H1 (cell line): ENCODE measurements at regions not wholly inside any gene's neighbourhood (a gene's known extent, or its start where the extent isn't known, plus 50 kb on each side); places are given as distances from the start of the nearest gene placed in this dataset.

Experiments used
- CTCF ChIA-PET: fragments of 300-600 bp; sonication (Branson Sonifier 250); formaldehyde crosslinking; loops from one replicate; lab custom pipeline; 2021; ENCODE audit not compliant: partially characterized antibody; lab: Charles Lee
- POLR2A ChIA-PET: fragments of 300-600 bp; sonication (Branson Sonifier 250); formaldehyde crosslinking; loops from one replicate; lab custom pipeline; 2021; ENCODE audit warnings: inconsistent platforms; ENCODE audit not compliant: partially characterized antibody; lab: Charles Lee
- DNase-seq, 2 experiments: peaks; one replicate each; pipeline versions ENCODE4 v3.0.0 to v3.0.0-alpha.2; 2010 to 2022; ENCODE audit warnings: low spot score in 2 of 2, low read depth in 1 of 2, mixed read lengths in 1 of 2
- FAIRE-seq: peaks from 2 replicates; lab custom pipeline; 2011; peaks lifted over from hg19 to GRCh38; lab: Jason Lieb, UNC
- H2AFZ ChIP-seq: 2 replicates; pipeline ENCODE4 v1.8.1; 2012; ENCODE audit warnings: low read length, inconsistent platforms
- H2AK5ac ChIP-seq: 2 replicates; pipeline ENCODE4 v1.6.1; 2013; ENCODE audit warnings: low read depth, low read length
- H2BK120ac ChIP-seq: replicated peaks from 2 replicates; pipeline ENCODE3; 2013; ENCODE audit warnings: low read depth, low read length, inconsistent platforms
- H2BK12ac ChIP-seq: 2 replicates; pipeline ENCODE4 v1.6.1; 2013; ENCODE audit warnings: low read depth, low read length
- H2BK15ac ChIP-seq: 2 replicates; pipeline ENCODE4 v1.6.1; 2013; ENCODE audit warnings: low read length
- H2BK20ac ChIP-seq: 2 replicates; pipeline ENCODE4 v1.6.1; 2013; ENCODE audit warnings: low read length
- H2BK5ac ChIP-seq: 2 replicates; pipeline ENCODE4 v1.6.1; 2013; ENCODE audit warnings: low read depth, low read length
- H3K14ac ChIP-seq: 2 replicates; pipeline ENCODE4 v1.6.1; 2013; ENCODE audit warnings: inconsistent platforms; ENCODE audit not compliant: insufficient read length
- H3K18ac ChIP-seq: 2 replicates; pipeline ENCODE4 v1.6.1; 2013; ENCODE audit warnings: low read length; ENCODE audit errors: extremely low read depth
- H3K23ac ChIP-seq: 2 replicates; pipeline ENCODE4 v1.6.1; 2013; ENCODE audit warnings: inconsistent platforms; ENCODE audit not compliant: insufficient read length
- H3K23me2 ChIP-seq: 2 replicates; pipeline ENCODE4 v1.6.1; 2013; ENCODE audit warnings: low read depth, low read length
- H3K27ac ChIP-seq: 2 replicates; pipeline ENCODE4 v1.6.1; 2011; ENCODE audit warnings: low read depth, low read length, inconsistent platforms
- H3K27me3 ChIP-seq, 4 experiments: replicated peaks in 1 of 4; 1 replicate in 1 of 4; 2 replicates in 3 of 4; pipeline versions ENCODE4 v1.6.1 to v1.8.1; 2011 to 2013; ENCODE audit warnings: low read length in 3 of 4, mild to moderate bottlenecking in 3 of 4, inconsistent platforms in 2 of 4, mixed read lengths in 2 of 4, moderate library complexity in 1 of 4; ENCODE audit not compliant: control insufficient read depth in 3 of 4, insufficient read depth in 3 of 4; ENCODE audit errors: extremely low read depth in 1 of 4
- H3K36me3 ChIP-seq, 4 experiments: 2 replicates each; pipeline versions ENCODE4 v1.6.1 to v1.8.1; 2011 to 2013; ENCODE audit warnings: mild to moderate bottlenecking in 4 of 4, low read length in 3 of 4, moderate library complexity in 2 of 4, control low read depth in 1 of 4, inconsistent platforms in 1 of 4; ENCODE audit not compliant: insufficient read depth in 4 of 4, control insufficient read depth in 2 of 4
- H3K4ac ChIP-seq: replicated peaks from 2 replicates; pipeline ENCODE3; 2013; ENCODE audit warnings: low read length, low read depth, mixed read lengths, inconsistent platforms; ENCODE audit not compliant: insufficient read length
- H3K4me1 ChIP-seq, 4 experiments: replicated peaks in 1 of 4; 1 replicate in 1 of 4; 2 replicates in 3 of 4; pipeline versions ENCODE4 v1.6.1 to v1.8.1; 2011 to 2013; ENCODE audit warnings: low read length in 3 of 4, inconsistent platforms in 2 of 4, mixed read lengths in 1 of 4; ENCODE audit not compliant: insufficient read depth in 4 of 4, control insufficient read depth in 3 of 4
- H3K4me2 ChIP-seq, 2 experiments: 2 replicates each; pipeline versions ENCODE4 v1.6.1 to v1.8.1; 2011 to 2013; ENCODE audit warnings: low read depth in 2 of 2, low read length in 2 of 2, control low read depth in 1 of 2, inconsistent platforms in 1 of 2, mild to moderate bottlenecking in 1 of 2; ENCODE audit not compliant: insufficient read depth in 1 of 2
- H3K4me3 ChIP-seq, 4 experiments: fragments of 200-600, 300-600 bp in 1 of 4; sonication (generic), shearing (Covaris generic), sonication (Bioruptor Twin) in 1 of 4; 2 replicates each; pipeline versions ENCODE4 v1.5.1 to v1.8.1; 2011 to 2016; ENCODE audit warnings: low read length in 4 of 4, low read depth in 3 of 4, control low read depth in 2 of 4, inconsistent platforms in 2 of 4, mild to moderate bottlenecking in 2 of 4, mixed read lengths in 1 of 4, moderate library complexity in 1 of 4; ENCODE audit not compliant: insufficient read depth in 2 of 4; ENCODE audit errors: extremely low read depth in 1 of 4
- H3K56ac ChIP-seq: replicated peaks from 2 replicates; pipeline ENCODE3; 2013; ENCODE audit warnings: low read depth, mild to moderate bottlenecking, mixed read lengths, low read length, inconsistent platforms; ENCODE audit not compliant: insufficient read length
- H3K79me1 ChIP-seq: 2 replicates; pipeline ENCODE4 v1.6.1; 2013; ENCODE audit warnings: low read depth, low read length, control low read depth
- H3K79me2 ChIP-seq, 2 experiments: 2 replicates each; pipeline versions ENCODE4 v1.6.1 to v1.8.1; 2012 to 2013; ENCODE audit warnings: low read length in 2 of 2, mild to moderate bottlenecking in 2 of 2, inconsistent platforms in 1 of 2; ENCODE audit not compliant: insufficient read depth in 2 of 2, control insufficient read depth in 1 of 2
- H3K9ac ChIP-seq, 4 experiments: replicated peaks in 1 of 4; 1 replicate in 1 of 4; 2 replicates in 3 of 4; pipeline versions ENCODE4 v1.6.1 to v1.8.1; 2011 to 2013; ENCODE audit warnings: low read depth in 3 of 4, low read length in 3 of 4, control low read depth in 2 of 4, mild to moderate bottlenecking in 2 of 4, moderate library complexity in 2 of 4, inconsistent platforms in 1 of 4; ENCODE audit errors: extremely low read depth in 1 of 4
- H3K9me3 ChIP-seq, 2 experiments: 2 replicates each; pipeline versions ENCODE4 v1.6.1 to v1.8.1; 2012 to 2013; ENCODE audit warnings: mild to moderate bottlenecking in 2 of 2, moderate library complexity in 2 of 2, control low read depth in 1 of 2, inconsistent platforms in 1 of 2, low read depth in 1 of 2, low read length in 1 of 2, mixed read lengths in 1 of 2; ENCODE audit not compliant: insufficient read depth in 2 of 2
- H4K20me1 ChIP-seq, 2 experiments: replicated peaks in 1 of 2; 2 replicates each; pipeline versions ENCODE3 to v1.8.1; 2011 to 2013; ENCODE audit warnings: inconsistent platforms in 2 of 2, low read length in 2 of 2, mild to moderate bottlenecking in 1 of 2; ENCODE audit not compliant: insufficient read depth in 2 of 2, control insufficient read depth in 1 of 2
- H4K5ac ChIP-seq: 2 replicates; pipeline ENCODE4 v1.6.1; 2013; ENCODE audit warnings: low read length, low read depth, mixed read lengths, inconsistent platforms; ENCODE audit not compliant: insufficient read length
- H4K8ac ChIP-seq: 2 replicates; pipeline ENCODE4 v1.8.0; 2013; ENCODE audit warnings: mild to moderate bottlenecking, moderate library complexity, low read length, inconsistent platforms; ENCODE audit not compliant: insufficient read depth; ENCODE audit errors: extremely low read depth
- H4K91ac ChIP-seq: replicated peaks from 2 replicates; pipeline ENCODE3; 2013; ENCODE audit warnings: low read length, mixed read lengths, inconsistent platforms; ENCODE audit not compliant: insufficient read length
- BACH1 ChIP-seq: IDR thresholded peaks from 2 replicates; pipeline ENCODE4 v1.6.1; 2012; ENCODE audit warnings: low read length, improper control_type of control experiment
- BRCA1 ChIP-seq: IDR thresholded peaks from 2 replicates; pipeline ENCODE4 v1.6.1; 2012; ENCODE audit warnings: low read depth, low read length, improper control_type of control experiment
- CBX5 ChIP-seq: fragments of 300-800, 300-1000 bp; sonication (generic); IDR thresholded peaks from 2 replicates; pipeline ENCODE4 v1.7.1; 2016; ENCODE audit warnings: antibody characterized with exemption, low read length, low read depth
- E2F6 ChIP-seq: IDR thresholded peaks from 2 replicates; pipeline ENCODE4 v1.6.1; 2012; ENCODE audit warnings: inconsistent platforms
- EP300 ChIP-seq, 2 experiments: IDR thresholded peaks; 1 replicate in 1 of 2; 2 replicates in 1 of 2; pipeline ENCODE4 v1.6.1; 2011 to 2012; ENCODE audit warnings: low read depth in 2 of 2, low read length in 2 of 2, mild to moderate bottlenecking in 2 of 2, borderline replicate concordance in 1 of 2, inconsistent platforms in 1 of 2, moderate library complexity in 1 of 2
- EZH2 ChIP-seq: fragments of 200-600 bp; sonication (generic); IDR thresholded peaks from 2 replicates; pipeline ENCODE4 v1.7.1; 2012; ENCODE audit warnings: low read depth, mild to moderate bottlenecking, moderate library complexity, low read length, inconsistent platforms; ENCODE audit not compliant: severe bottlenecking
- FOSL1 ChIP-seq: IDR thresholded peaks from 2 replicates; pipeline ENCODE4 v1.6.1; 2011; ENCODE audit warnings: mild to moderate bottlenecking, low read depth, low read length, moderate library complexity; ENCODE audit not compliant: insufficient read depth
- GABPA ChIP-seq: IDR thresholded peaks from 2 replicates; pipeline ENCODE4 v1.6.1; 2011; ENCODE audit warnings: mild to moderate bottlenecking, low read length, moderate library complexity, borderline replicate concordance; ENCODE audit not compliant: insufficient read depth
- KDM5A ChIP-seq: fragments of 200-600 bp; IDR thresholded peaks from 2 replicates; pipeline ENCODE4 v1.7.1; 2012; ENCODE audit warnings: mild to moderate bottlenecking, low read length, inconsistent platforms, mixed read lengths
- RXRA ChIP-seq: IDR thresholded peaks from 2 replicates; pipeline ENCODE4 v1.6.1; 2011; ENCODE audit warnings: low read depth, mild to moderate bottlenecking, low read length, moderate library complexity; ENCODE audit not compliant: insufficient read depth
- SIN3A ChIP-seq, 2 experiments: IDR thresholded peaks in 1 of 2; conservative IDR thresholded peaks in 1 of 2; 2 replicates each; pipeline ENCODE4 v1.6.1; 2011 to 2012; ENCODE audit warnings: low read length in 2 of 2, improper control_type of control experiment in 1 of 2, low read depth in 1 of 2, mild to moderate bottlenecking in 1 of 2
- WGBS, 2 experiments: shearing (Covaris generic) in 1 of 2; methylation state at CpG; one replicate each; pipeline versions ENCODE4 v1.1.6 to v1.1.7; 2013 to 2015; ENCODE audit warnings: low lambda C conversion rate in 2 of 2, mixed read lengths in 2 of 2, inconsistent platforms in 1 of 2, low coverage in 1 of 2, missing lambda C conversion rate in 1 of 2; ENCODE audit not compliant: insufficient replicate concordance in 2 of 2, insufficient coverage in 1 of 2, insufficient read length in 1 of 2; ENCODE audit errors: extremely low coverage in 1 of 2, missing lambda C conversion rate in 1 of 2; 5-methylcytosine and 5-hydroxymethylcytosine counted together
- TF ChIP-seq, protein P1 (sequence below): IDR thresholded peaks from 2 replicates; pipeline ENCODE4 v1.6.1; 2011; ENCODE audit warnings: low read depth, mild to moderate bottlenecking, low read length; ENCODE audit not compliant: insufficient read depth

DNA sequence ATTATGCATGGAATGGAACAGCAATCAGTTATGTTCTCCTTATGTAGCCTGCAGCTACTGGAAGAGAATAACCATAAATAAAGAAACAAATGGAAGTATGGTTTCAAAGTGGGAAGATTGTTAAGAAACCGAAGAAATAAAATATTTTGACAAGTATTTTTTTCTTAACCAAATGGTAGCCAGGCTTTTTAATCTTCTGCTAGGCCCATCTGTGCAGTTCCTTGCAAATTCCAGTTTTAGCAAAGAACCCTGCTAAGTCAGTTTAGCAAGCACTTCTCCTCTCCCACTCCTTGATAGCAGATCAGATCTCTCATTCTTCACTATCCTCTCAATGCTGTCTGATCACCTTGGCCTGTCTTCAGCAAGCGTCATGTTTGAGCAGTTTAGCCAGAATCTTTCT, 111.1 kb upstream of the PRDM9 start:
- H3K4me2 ChIP-seq = no peak overlapping the region
- H2AFZ ChIP-seq = no peak overlapping the region
- H4K20me1 ChIP-seq = no peaks in the 10 kb centered on the region
- H3K27ac ChIP-seq = no peak overlapping the region
- no peaks in the 10 kb centered on the region for H3K79me2 ChIP-seq
- no peak overlapping the region for H4K91ac ChIP-seq
- no peak overlapping the region for H3K9ac ChIP-seq
- H2BK120ac ChIP-seq = no peak overlapping the region
- H2BK5ac ChIP-seq = no peak overlapping the region
- no peak overlapping the region for H3K23ac ChIP-seq
- FAIRE-seq (no peak), DNase-seq (no peak)
- no peaks in the 10 kb centered on the region for H3K23me2 ChIP-seq
- H4K5ac ChIP-seq = no peak overlapping the region
- no peak overlapping the region for H2AK5ac ChIP-seq
- CTCF ChIA-PET = no interaction called here
- no peak overlapping the region for H3K4me3 ChIP-seq
- no peak for TF ChIP-seq RXRA
- TF ChIP-seq GABPA = no peak
- TF ChIP-seq E2F6 = no peak
- TF ChIP-seq SIN3A (conservative IDR thresholded peaks at IDR 0.05 in 1 of 2, IDR thresholded peaks at IDR 0.05 in 1 of 2; ENCODE audit: low read depth in 1 of 2, low read length in 2 of 2) = no peak
- no peak for TF ChIP-seq EP300 (IDR thresholded peaks at IDR 0.05; ENCODE audit: borderline replicate concordance in 1 of 2, low read depth in 2 of 2, low read length in 2 of 2)
- TF ChIP-seq CBX5 = no peak
- TF ChIP-seq, protein P1, sequence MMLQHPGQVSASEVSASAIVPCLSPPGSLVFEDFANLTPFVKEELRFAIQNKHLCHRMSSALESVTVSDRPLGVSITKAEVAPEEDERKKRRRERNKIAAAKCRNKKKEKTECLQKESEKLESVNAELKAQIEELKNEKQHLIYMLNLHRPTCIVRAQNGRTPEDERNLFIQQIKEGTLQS = no peak
- TF ChIP-seq KDM5A = no peak
- TF ChIP-seq BACH1 = no peak
- no peak for TF ChIP-seq FOSL1
- TF ChIP-seq BRCA1 = no peak
- TF ChIP-seq EZH2 = no peak
- TF ChIP-seq, all 59 proteins: peak for 0
- Histone ChIP-seq H3K36me3 (no peaks in the 10 kb centered on the region), H3K9me3 (no peaks in the 10 kb centered on the region; a peak in 1 of 4 replicates), H3K18ac (no peak overlapping the region), H3K79me1 (no peaks in the 10 kb centered on the region), H2BK12ac (no peak overlapping the region), H3K27me3 (no peaks in the 10 kb centered on the region), H3K4me1 (no peaks in the 10 kb centered on the region), H3K4ac (no peak overlapping the region), H2BK20ac (no peak overlapping the region), H3K14ac (no peak overlapping the region), H4K8ac (no peak overlapping the region), H2BK15ac (no peak overlapping the region), H3K56ac (no peak overlapping the region)
- POLR2A ChIA-PET = no interaction called here
- 96% methylated on average over 2 of the region's 2 CpGs; no CpG with 5 or more reads in 1 of the 2 experiments for WGBS, 2 experiments
